ENCODE measurements at regions not wholly inside any gene's neighbourhood (a gene's known extent, or its start where the extent isn't known, plus 50 kb on each side); places are given as distances from the start of the nearest gene placed in this dataset.
A peak's percentile ranks its signal among the peaks of the same experiment; 100 is the strongest.

DNA sequence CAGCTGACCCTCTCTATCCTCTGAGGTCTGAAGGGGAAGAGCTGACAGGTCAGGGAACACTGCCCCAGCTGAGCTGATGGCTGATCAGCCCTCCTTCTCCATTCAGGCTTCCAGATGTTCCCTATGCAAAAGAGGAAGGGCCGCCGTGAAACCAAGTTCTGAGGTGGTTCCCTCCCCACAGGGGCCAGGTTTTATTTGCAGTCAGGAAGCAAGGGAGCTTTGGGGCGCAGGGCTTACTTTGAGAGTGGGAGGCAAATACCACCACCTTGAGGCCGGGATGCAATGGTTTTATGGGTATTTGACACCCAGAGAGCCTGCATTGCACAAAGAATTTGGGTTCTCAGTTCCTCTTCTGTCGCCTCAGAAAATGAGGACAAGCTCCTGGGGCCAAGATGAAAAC lies 186.9 kb downstream of the ARRDC4 start:
- Histone ChIP-seq H2AFZ (ENCODE audit: low read depth, low read length) (no peak overlapping the region), H3K4me1 (replicated peaks in 1 of 2; ENCODE audit: control insufficient read depth in 2 of 2, insufficient read depth in 2 of 2, low read length in 2 of 2) (no peaks in the 10 kb centered on the region), H3K27me3 (ENCODE audit: control insufficient read depth in 2 of 2, insufficient read depth in 2 of 2, low read length in 2 of 2) (peaks cover 2 to 14% of the 10 kb centered on the region in 2 experiments; a peak in 2 of 5 replicates), H3K9ac (ENCODE audit: insufficient read depth in 1 of 2, low read depth in 2 of 2, low read length in 2 of 2) (no peak overlapping the region), H3K4me2 (ENCODE audit: insufficient read depth, low read length) (no peak overlapping the region), H3K4me3 (no peak overlapping the region), H3K9me1 (ENCODE audit: control insufficient read depth, insufficient read depth, low read length) (no peaks in the 10 kb centered on the region), H3K79me2 (ENCODE audit: control insufficient read depth, insufficient read depth, low read length) (no peaks in the 10 kb centered on the region), H3K27ac (ENCODE audit: extremely low read depth, low read depth, low read length) (no peak overlapping the region), H3K9me3 (replicated peaks; ENCODE audit: control insufficient read depth, insufficient read depth, low read depth, low read length) (no peaks in the 10 kb centered on the region), H3K36me3 (ENCODE audit: control insufficient read depth, insufficient read depth, low read length) (no peaks in the 10 kb centered on the region), H4K20me1 (replicated peaks; ENCODE audit: control insufficient read depth, insufficient read depth, low read length) (no peaks in the 10 kb centered on the region)
- TF ChIP-seq, protein P1, sequence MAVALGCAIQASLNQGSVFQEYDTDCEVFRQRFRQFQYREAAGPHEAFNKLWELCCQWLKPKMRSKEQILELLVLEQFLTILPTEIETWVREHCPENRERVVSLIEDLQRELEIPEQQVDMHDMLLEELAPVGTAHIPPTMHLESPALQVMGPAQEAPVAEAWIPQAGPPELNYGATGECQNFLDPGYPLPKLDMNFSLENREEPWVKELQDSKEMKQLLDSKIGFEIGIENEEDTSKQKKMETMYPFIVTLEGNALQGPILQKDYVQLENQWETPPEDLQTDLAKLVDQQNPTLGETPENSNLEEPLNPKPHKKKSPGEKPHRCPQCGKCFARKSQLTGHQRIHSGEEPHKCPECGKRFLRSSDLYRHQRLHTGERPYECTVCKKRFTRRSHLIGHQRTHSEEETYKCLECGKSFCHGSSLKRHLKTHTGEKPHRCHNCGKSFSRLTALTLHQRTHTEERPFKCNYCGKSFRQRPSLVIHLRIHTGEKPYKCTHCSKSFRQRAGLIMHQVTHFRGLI (CRISPR knock-in tag; IDR thresholded peaks at IDR 0.05): no peak
- TF ChIP-seq SNRNP70 (optimal IDR thresholded peaks at IDR 0.05; ENCODE audit: low read depth, low read length): no peak
- TF ChIP-seq, protein P2, sequence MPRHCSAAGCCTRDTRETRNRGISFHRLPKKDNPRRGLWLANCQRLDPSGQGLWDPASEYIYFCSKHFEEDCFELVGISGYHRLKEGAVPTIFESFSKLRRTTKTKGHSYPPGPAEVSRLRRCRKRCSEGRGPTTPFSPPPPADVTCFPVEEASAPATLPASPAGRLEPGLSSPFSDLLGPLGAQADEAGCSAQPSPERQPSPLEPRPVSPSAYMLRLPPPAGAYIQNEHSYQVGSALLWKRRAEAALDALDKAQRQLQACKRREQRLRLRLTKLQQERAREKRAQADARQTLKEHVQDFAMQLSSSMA (CRISPR knock-in tag; IDR thresholded peaks at IDR 0.05): no peak
- TF ChIP-seq, protein P3, sequence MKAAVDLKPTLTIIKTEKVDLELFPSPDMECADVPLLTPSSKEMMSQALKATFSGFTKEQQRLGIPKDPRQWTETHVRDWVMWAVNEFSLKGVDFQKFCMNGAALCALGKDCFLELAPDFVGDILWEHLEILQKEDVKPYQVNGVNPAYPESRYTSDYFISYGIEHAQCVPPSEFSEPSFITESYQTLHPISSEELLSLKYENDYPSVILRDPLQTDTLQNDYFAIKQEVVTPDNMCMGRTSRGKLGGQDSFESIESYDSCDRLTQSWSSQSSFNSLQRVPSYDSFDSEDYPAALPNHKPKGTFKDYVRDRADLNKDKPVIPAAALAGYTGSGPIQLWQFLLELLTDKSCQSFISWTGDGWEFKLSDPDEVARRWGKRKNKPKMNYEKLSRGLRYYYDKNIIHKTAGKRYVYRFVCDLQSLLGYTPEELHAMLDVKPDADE (conservative IDR thresholded peaks at IDR 0.05; ENCODE audit: control insufficient read depth, low read depth, low read length): no peak
- no peak for TF ChIP-seq GABPB1 (CRISPR knock-in tag; IDR thresholded peaks at IDR 0.05)
- no peak for TF ChIP-seq SRSF1 (IDR thresholded peaks at IDR 0.05; ENCODE audit: low read depth, low read length)
- TF ChIP-seq KLF16 (IDR thresholded peaks at IDR 0.05): no peak
- TF ChIP-seq, protein P4, sequence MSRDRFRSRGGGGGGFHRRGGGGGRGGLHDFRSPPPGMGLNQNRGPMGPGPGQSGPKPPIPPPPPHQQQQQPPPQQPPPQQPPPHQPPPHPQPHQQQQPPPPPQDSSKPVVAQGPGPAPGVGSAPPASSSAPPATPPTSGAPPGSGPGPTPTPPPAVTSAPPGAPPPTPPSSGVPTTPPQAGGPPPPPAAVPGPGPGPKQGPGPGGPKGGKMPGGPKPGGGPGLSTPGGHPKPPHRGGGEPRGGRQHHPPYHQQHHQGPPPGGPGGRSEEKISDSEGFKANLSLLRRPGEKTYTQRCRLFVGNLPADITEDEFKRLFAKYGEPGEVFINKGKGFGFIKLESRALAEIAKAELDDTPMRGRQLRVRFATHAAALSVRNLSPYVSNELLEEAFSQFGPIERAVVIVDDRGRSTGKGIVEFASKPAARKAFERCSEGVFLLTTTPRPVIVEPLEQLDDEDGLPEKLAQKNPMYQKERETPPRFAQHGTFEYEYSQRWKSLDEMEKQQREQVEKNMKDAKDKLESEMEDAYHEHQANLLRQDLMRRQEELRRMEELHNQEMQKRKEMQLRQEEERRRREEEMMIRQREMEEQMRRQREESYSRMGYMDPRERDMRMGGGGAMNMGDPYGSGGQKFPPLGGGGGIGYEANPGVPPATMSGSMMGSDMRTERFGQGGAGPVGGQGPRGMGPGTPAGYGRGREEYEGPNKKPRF (IDR thresholded peaks at IDR 0.05; ENCODE audit: low read depth, low read length): no peak
- no peak for TF ChIP-seq ZFP30 (CRISPR knock-in tag; IDR thresholded peaks at IDR 0.05; ENCODE audit: borderline replicate concordance)
- no peak for TF ChIP-seq ZNF239 (CRISPR knock-in tag; IDR thresholded peaks at IDR 0.05)
- CTCF ChIA-PET (ENCODE audit: low intra/inter-chr PET ratio): no interaction called here
- in situ Hi-C loops (cut with MboI): no loop called here
- FAIRE-seq (no peak), ATAC-seq (no peak), DNase-seq (ENCODE audit: extremely low read depth in 1 of 4, low spot score in 3 of 4) (peak in 1 of 4 experiments; percentile 9)
- 0% methylated on average over 5 of the region's 5 CpGs for WGBS (ENCODE audit: insufficient coverage, low coverage, missing lambda C conversion rate)
- POLR2A ChIA-PET: no interaction called here
- no TSS peak for BruUV-seq (replicated peaks)
- intact Hi-C loops (cut with micrococcal nuclease): no loop called here
